GM12874 (cell line): ENCODE measurements at regions not wholly inside any gene's neighbourhood (a gene's known extent, or its start where the extent isn't known, plus 50 kb on each side); places are given as distances from the start of the nearest gene placed in this dataset.

ENCODE experiments used
- CTCF ChIP-seq: IDR thresholded peaks from 2 replicates; pipeline ENCODE4 v1.5.1; 2011; ENCODE audit warnings: low read depth, mild to moderate bottlenecking, control low read depth, low read length, moderate library complexity; ENCODE audit not compliant: insufficient read depth

GRCh38 chr1:199124351-199124750, 485.5 kb downstream of the PTPRC start:
- no peak for TF ChIP-seq CTCF

GRCh38 chr1:199129247-199129646, 490.4 kb downstream of the PTPRC start:
- no peak for TF ChIP-seq CTCF

GRCh38 chr1:199132006-199132405, 493.2 kb downstream of the PTPRC start:
- TF ChIP-seq CTCF = no peak

GRCh38 chr1:199135901-199136300, 497.1 kb downstream of the PTPRC start:
- no peak for TF ChIP-seq CTCF

- no peak for TF ChIP-seq CTCF
Measured at GRCh38 chr1:199138061-199138460, 499.2 kb downstream of the PTPRC start.

- no peak for TF ChIP-seq CTCF
Measured at GRCh38 chr1:199149591-199149990, 510.8 kb downstream of the PTPRC start.

- no peak for TF ChIP-seq CTCF
Measured at GRCh38 chr1:199150756-199151155, 511.9 kb downstream of the PTPRC start.
